B cell (primary cell): ENCODE measurements at regions not wholly inside any gene's neighbourhood (a gene's known extent, or its start where the extent isn't known, plus 50 kb on each side); places are given as distances from the start of the nearest gene placed in this dataset.

Experiments used
- ATAC-seq: fragments of 200-7000 bp; cut with Tn5 transposase; one replicate; pipeline ENCODE4 v1.10.0; 2021; ENCODE audit warnings: low read depth, mild to moderate bottlenecking, moderate number of reproducible peaks, moderate library complexity
- CTCF ChIA-PET: fragments of 350-600 bp; sonication (Branson Sonifier 250); formaldehyde crosslinking; loops from one replicate; lab custom pipeline; 2021; ENCODE audit warnings: antibody characterized with exemption, inconsistent platforms; lab: Charles Lee
- POLR2A ChIA-PET: fragments of 350-600 bp; sonication (Branson Sonifier 250); formaldehyde crosslinking; loops from one replicate; lab custom pipeline; 2021; ENCODE audit warnings: antibody characterized with exemption; lab: Charles Lee
- DNase-seq: peaks from one replicate; pipeline ENCODE4 v3.0.0; 2013
- H2AFZ ChIP-seq: 2 replicates; pipeline ENCODE4 v1.6.1; 2012; ENCODE audit warnings: mild to moderate bottlenecking, low read depth, low read length; ENCODE audit not compliant: insufficient read depth, poor library complexity, severe bottlenecking
- H3K27ac ChIP-seq, 2 donors: 1 replicate in 1 of 2; 2 replicates in 1 of 2; pipeline ENCODE4 v1.5.1; 2012 to 2013; ENCODE audit warnings: low read length in 2 of 2, mild to moderate bottlenecking in 2 of 2, moderate library complexity in 1 of 2
- H3K27me3 ChIP-seq, 4 experiments: fragments of 200-600 bp in 1 of 4; sonication (generic) in 1 of 4; replicated peaks in 1 of 4; 1 replicate in 2 of 4; 2 replicates in 2 of 4; pipeline versions ENCODE4 v1.6.1 to v1.7.0; 2013 to 2016; ENCODE audit warnings: low read length in 3 of 4, mild to moderate bottlenecking in 2 of 4, mixed read lengths in 1 of 4, moderate library complexity in 1 of 4; ENCODE audit not compliant: insufficient read depth in 4 of 4, control insufficient read depth in 3 of 4; ENCODE audit errors: control extremely low read depth in 1 of 4
- H3K36me3 ChIP-seq, 2 experiments: replicated peaks in 1 of 2; 1 replicate in 1 of 2; 2 replicates in 1 of 2; pipeline versions ENCODE4 v1.6.1 to v1.7.1; 2013; ENCODE audit warnings: low read length in 1 of 2; ENCODE audit not compliant: insufficient read depth in 2 of 2, control insufficient read depth in 1 of 2; ENCODE audit errors: control extremely low read depth in 1 of 2, extremely low read depth in 1 of 2
- H3K4me1 ChIP-seq, 2 donors: fragments of 200-600 bp in 1 of 2; sonication (generic) in 1 of 2; 1 replicate in 1 of 2; 2 replicates in 1 of 2; pipeline versions ENCODE4 v1.5.1 to v1.6.1; 2013 to 2017; ENCODE audit warnings: low read length in 2 of 2; ENCODE audit not compliant: control insufficient read depth in 2 of 2, insufficient read depth in 2 of 2
- H3K4me2 ChIP-seq: replicated peaks from 2 replicates; pipeline ENCODE3; 2012; ENCODE audit warnings: mild to moderate bottlenecking, low read depth, low read length; ENCODE audit not compliant: poor library complexity, severe bottlenecking
- H3K4me3 ChIP-seq, 5 experiments: fragments of 200-600 bp in 1 of 5; sonication (generic) in 1 of 5; 1 replicate in 3 of 5; 2 replicates in 2 of 5; pipeline versions ENCODE4 v1.5.1 to v1.7.0; 2011 to 2016; ENCODE audit warnings: low read length in 4 of 5, mild to moderate bottlenecking in 4 of 5, low read depth in 2 of 5, control low read depth in 1 of 5, moderate library complexity in 1 of 5; ENCODE audit not compliant: insufficient read depth in 1 of 5; ENCODE audit errors: control extremely low read depth in 1 of 5, extremely low read depth in 1 of 5
- H3K79me2 ChIP-seq: fragments of 200-600 bp; sonication (generic); one replicate; pipeline ENCODE4 v1.6.0; 2016; ENCODE audit warnings: low read length; ENCODE audit not compliant: control insufficient read depth, insufficient read depth
- H3K9ac ChIP-seq: fragments of 200-600 bp; sonication (generic); 2 replicates; pipeline ENCODE4 v1.6.1; 2017; ENCODE audit warnings: mild to moderate bottlenecking, low read length, moderate library complexity
- H3K9me3 ChIP-seq, 3 donors: one replicate each; pipeline versions ENCODE4 v1.6.1 to v1.7.1; 2013; ENCODE audit warnings: low read length in 2 of 3; ENCODE audit not compliant: control insufficient read depth in 2 of 3, insufficient read depth in 1 of 3; ENCODE audit errors: control extremely low read depth in 1 of 3
- H4K20me1 ChIP-seq: 2 replicates; pipeline ENCODE4 v1.6.0; 2012; ENCODE audit warnings: mild to moderate bottlenecking, low read length; ENCODE audit not compliant: insufficient read depth, control insufficient read depth, poor library complexity, severe bottlenecking
- H3K27ac Mint-ChIP-seq: one replicate; pipeline ENCODE4 v1.8.0; 2021; ENCODE audit warnings: mixed read lengths
- H3K27me3 Mint-ChIP-seq: one replicate; pipeline ENCODE4 v1.8.0; 2021; ENCODE audit warnings: mixed read lengths
- H3K4me1 Mint-ChIP-seq: one replicate; pipeline ENCODE4 v1.8.0; 2021; ENCODE audit warnings: mixed read lengths
- H3K4me3 Mint-ChIP-seq: one replicate; pipeline ENCODE4 v1.8.0; 2021; ENCODE audit warnings: mixed read lengths
- H3K9me3 Mint-ChIP-seq: one replicate; pipeline ENCODE4 v1.8.0; 2022; ENCODE audit warnings: mixed read lengths; ENCODE audit not compliant: insufficient read depth
- EZH2 ChIP-seq: IDR thresholded peaks from 2 replicates; pipeline ENCODE4 v1.6.1; 2012; ENCODE audit warnings: borderline replicate concordance, low read depth, mild to moderate bottlenecking, moderate library complexity, low read length; ENCODE audit not compliant: insufficient read depth, poor library complexity, severe bottlenecking
- WGBS: methylation state at CpG from one replicate; pipeline ENCODE4 v1.1.5; 2013; ENCODE audit warnings: missing lambda C conversion rate; ENCODE audit not compliant: insufficient coverage; 5-methylcytosine and 5-hydroxymethylcytosine counted together
- intact Hi-C: fragments of 100-400 bp; cut with micrococcal nuclease; formaldehyde crosslinking; loops from one replicate; pipeline ENCODE4 v1.10.0; 2022
- TF ChIP-seq, protein P1 (sequence below): fragments of 200-600 bp; IDR thresholded peaks from one replicate; pipeline ENCODE4 v1.8.0; 2022; ENCODE audit warnings: antibody characterized with exemption, mild to moderate bottlenecking

DNA sequence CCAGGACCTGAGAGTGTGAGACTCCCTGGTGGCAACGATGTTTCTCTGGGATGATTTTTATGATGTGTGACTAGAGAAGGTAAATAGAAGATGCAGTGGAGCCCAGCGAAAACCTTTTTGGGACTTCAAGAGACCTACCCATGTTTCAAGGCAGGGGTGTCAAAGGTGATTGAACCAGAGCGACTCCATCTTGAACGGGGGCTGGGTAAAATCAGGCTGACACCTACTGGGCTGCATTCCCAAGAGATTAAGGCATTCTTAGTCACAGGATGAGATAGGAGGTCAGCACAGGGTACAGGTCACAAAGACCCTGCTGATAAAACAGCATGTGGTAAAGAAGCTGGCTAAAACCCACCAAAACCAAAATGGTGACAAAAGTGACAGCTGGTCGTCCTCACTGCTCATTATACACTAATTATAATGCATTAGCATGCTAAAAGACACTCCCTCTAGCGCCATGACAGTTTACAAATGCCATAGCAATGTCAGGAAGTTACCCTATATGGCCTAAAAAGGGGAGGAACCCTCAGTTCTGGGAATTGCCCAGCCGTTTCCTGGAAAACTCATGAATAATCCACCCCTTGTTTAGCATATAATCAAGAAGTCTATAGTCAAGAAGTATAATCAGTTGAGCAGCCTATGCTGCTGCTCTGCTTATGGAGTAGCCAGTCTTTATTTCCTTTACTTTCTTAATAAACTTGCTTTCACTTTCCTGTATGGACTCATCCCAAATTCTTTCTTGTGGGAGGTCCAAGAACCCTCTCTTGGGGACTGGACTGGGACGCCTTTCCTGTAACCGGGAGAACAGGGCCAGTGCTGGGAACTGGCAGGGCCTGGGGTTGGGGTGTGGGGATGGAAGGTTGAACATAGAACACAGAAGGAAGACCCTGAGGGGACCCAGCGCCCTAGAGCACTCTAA lies 526.4 kb downstream of the QKI start:
- H2AFZ ChIP-seq: no peak overlapping the region
- no peak overlapping the region for H3K27ac ChIP-seq
- H3K27me3 ChIP-seq: peaks cover 0 to 34% (median 12%) of the 10 kb centered on the region in 4 experiments
- peaks cover 6% of the 10 kb centered on the region for H3K4me1 Mint-ChIP-seq
- H3K9me3 Mint-ChIP-seq: no peaks in the 10 kb centered on the region
- no peak overlapping the region for H3K4me2 ChIP-seq
- peaks cover 45% of the 10 kb centered on the region for H3K27me3 Mint-ChIP-seq
- peaks cover 0 to 4% of the 10 kb centered on the region in 2 donors for H3K4me1 ChIP-seq
- H3K4me3 ChIP-seq: no peak overlapping the region
- no peaks in the 10 kb centered on the region for H4K20me1 ChIP-seq
- TF ChIP-seq, protein P1, sequence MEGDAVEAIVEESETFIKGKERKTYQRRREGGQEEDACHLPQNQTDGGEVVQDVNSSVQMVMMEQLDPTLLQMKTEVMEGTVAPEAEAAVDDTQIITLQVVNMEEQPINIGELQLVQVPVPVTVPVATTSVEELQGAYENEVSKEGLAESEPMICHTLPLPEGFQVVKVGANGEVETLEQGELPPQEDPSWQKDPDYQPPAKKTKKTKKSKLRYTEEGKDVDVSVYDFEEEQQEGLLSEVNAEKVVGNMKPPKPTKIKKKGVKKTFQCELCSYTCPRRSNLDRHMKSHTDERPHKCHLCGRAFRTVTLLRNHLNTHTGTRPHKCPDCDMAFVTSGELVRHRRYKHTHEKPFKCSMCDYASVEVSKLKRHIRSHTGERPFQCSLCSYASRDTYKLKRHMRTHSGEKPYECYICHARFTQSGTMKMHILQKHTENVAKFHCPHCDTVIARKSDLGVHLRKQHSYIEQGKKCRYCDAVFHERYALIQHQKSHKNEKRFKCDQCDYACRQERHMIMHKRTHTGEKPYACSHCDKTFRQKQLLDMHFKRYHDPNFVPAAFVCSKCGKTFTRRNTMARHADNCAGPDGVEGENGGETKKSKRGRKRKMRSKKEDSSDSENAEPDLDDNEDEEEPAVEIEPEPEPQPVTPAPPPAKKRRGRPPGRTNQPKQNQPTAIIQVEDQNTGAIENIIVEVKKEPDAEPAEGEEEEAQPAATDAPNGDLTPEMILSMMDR: no peak
- TF ChIP-seq EZH2: no peak
- no peaks in the 10 kb centered on the region for H3K36me3 ChIP-seq
- H3K9ac ChIP-seq: no peak overlapping the region
- no peak overlapping the region for H3K4me3 Mint-ChIP-seq
- no peak overlapping the region for H3K27ac Mint-ChIP-seq
- H3K9me3 ChIP-seq: no peaks in the 10 kb centered on the region
- ChIA-PET CTCF (no interaction called here), POLR2A (no interaction called here)
- intact Hi-C loops: no loop called here
- no peak for ATAC-seq
- DNase-seq: no peak
- H3K79me2 ChIP-seq: no peaks in the 10 kb centered on the region
- WGBS: 84% methylated on average over 8 of the region's 10 CpGs

DNA sequence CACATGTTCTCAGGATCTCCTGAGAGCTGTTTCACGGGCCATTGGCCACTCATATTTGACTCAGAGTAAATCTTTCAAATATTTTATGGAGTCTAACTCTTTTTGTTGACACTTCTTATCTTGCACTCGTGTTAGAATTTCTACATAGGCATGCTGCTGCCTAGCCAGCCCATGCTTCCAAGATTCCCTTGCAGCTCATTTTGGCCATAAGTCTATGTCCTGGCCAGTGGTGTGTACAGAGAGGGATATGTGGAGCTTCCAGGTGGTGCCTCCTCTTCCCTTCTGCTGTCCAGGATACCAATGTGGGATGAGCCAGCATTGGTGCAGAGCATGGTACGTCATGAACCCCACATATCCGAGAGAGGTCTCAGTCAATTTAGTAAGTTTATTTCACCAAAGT lies 522.6 kb downstream of the QKI start:
- intact Hi-C loops: no loop called here
- Mint-ChIP-seq H3K4me1 (no peaks in the 10 kb centered on the region), H3K4me3 (no peak overlapping the region), H3K27ac (no peak overlapping the region), H3K27me3 (peaks cover 41% of the 10 kb centered on the region), H3K9me3 (no peaks in the 10 kb centered on the region)
- 79% methylated on average over 4 of the region's 4 CpGs for WGBS
- H2AFZ ChIP-seq: no peak overlapping the region
- POLR2A ChIA-PET: no interaction called here
- H4K20me1 ChIP-seq: no peaks in the 10 kb centered on the region
- CTCF ChIA-PET: no interaction called here
- H3K4me1 ChIP-seq: no peaks in the 10 kb centered on the region
- no peak overlapping the region for H3K27ac ChIP-seq
- DNase-seq (no peak), ATAC-seq (no peak)
- TF ChIP-seq EZH2: no peak
- TF ChIP-seq, protein P1: no peak
- no peaks in the 10 kb centered on the region for H3K36me3 ChIP-seq
- H3K4me3 ChIP-seq: no peak overlapping the region
- no peak overlapping the region for H3K4me2 ChIP-seq
- H3K9me3 ChIP-seq: no peaks in the 10 kb centered on the region
- no peaks in the 10 kb centered on the region for H3K79me2 ChIP-seq
- H3K9ac ChIP-seq: no peak overlapping the region
- peaks cover 0 to 20% (median 4%) of the 10 kb centered on the region in 4 experiments for H3K27me3 ChIP-seq
